ENCODE measurements at regions not wholly inside any gene's neighbourhood (a gene's known extent, or its start where the extent isn't known, plus 50 kb on each side); places are given as distances from the start of the nearest gene placed in this dataset.

GRCh38 chr2:9145109-9145751, 61.4 kb upstream of the ASAP2 start:
- peaks cover 3% of the 10 kb centered on the region for H3K9me3 Mint-ChIP-seq (ENCODE audit: unreplicated experiment)
- DNase-seq, result no peak
- no peaks in the 10 kb centered on the region for H3K4me1 Mint-ChIP-seq (ENCODE audit: low read depth, unreplicated experiment)
- H3K27ac Mint-ChIP-seq (ENCODE audit: unreplicated experiment), result no peak overlapping the region
- no peak overlapping the region for H3K4me3 Mint-ChIP-seq (ENCODE audit: unreplicated experiment)
- no peak for TF ChIP-seq CTCF (IDR thresholded peaks at IDR 0.05; ENCODE audit: partially characterized antibody, unreplicated experiment)
- H3K36me3 Mint-ChIP-seq (ENCODE audit: unreplicated experiment), result no peaks in the 10 kb centered on the region
- peaks cover 10% of the 10 kb centered on the region for H3K27me3 Mint-ChIP-seq (ENCODE audit: unreplicated experiment)

GRCh38 chr2:9144617-9145016, 62.0 kb upstream of the ASAP2 start:
- H3K36me3 Mint-ChIP-seq (ENCODE audit: unreplicated experiment), result no peaks in the 10 kb centered on the region
- peaks cover 3% of the 10 kb centered on the region for H3K9me3 Mint-ChIP-seq (ENCODE audit: unreplicated experiment)
- H3K4me1 Mint-ChIP-seq (ENCODE audit: low read depth, unreplicated experiment), result peaks cover 2% of the 10 kb centered on the region
- no peak overlapping the region for H3K27ac Mint-ChIP-seq (ENCODE audit: unreplicated experiment)
- no peak for TF ChIP-seq CTCF (IDR thresholded peaks at IDR 0.05; ENCODE audit: partially characterized antibody, unreplicated experiment)
- H3K27me3 Mint-ChIP-seq (ENCODE audit: unreplicated experiment), result peaks cover 12% of the 10 kb centered on the region
- DNase-seq, result no peak
- no peak overlapping the region for H3K4me3 Mint-ChIP-seq (ENCODE audit: unreplicated experiment)

- H3K9me3 Mint-ChIP-seq (ENCODE audit: unreplicated experiment), result peaks cover 3% of the 10 kb centered on the region
- no peak for DNase-seq
- no peaks in the 10 kb centered on the region for H3K36me3 Mint-ChIP-seq (ENCODE audit: unreplicated experiment)
- peaks cover 4% of the 10 kb centered on the region for H3K4me1 Mint-ChIP-seq (ENCODE audit: low read depth, unreplicated experiment)
- no peak for TF ChIP-seq CTCF (IDR thresholded peaks at IDR 0.05; ENCODE audit: partially characterized antibody, unreplicated experiment)
- H3K4me3 Mint-ChIP-seq (ENCODE audit: unreplicated experiment), result no peak overlapping the region
- H3K27ac Mint-ChIP-seq (ENCODE audit: unreplicated experiment), result no peak overlapping the region
- H3K27me3 Mint-ChIP-seq (ENCODE audit: unreplicated experiment), result peaks cover 12% of the 10 kb centered on the region
Observed at GRCh38 chr2:9144046-9144445, 62.6 kb upstream of the ASAP2 start.

- TF ChIP-seq CTCF (IDR thresholded peaks at IDR 0.05; ENCODE audit: partially characterized antibody, unreplicated experiment), result no peak
- no peak overlapping the region for H3K27ac Mint-ChIP-seq (ENCODE audit: unreplicated experiment)
Observed at GRCh38 chr2:9143264-9143815, 63.3 kb upstream of the ASAP2 start.

GRCh38 chr2:9142551-9143263, 63.9 kb upstream of the ASAP2 start:
- H3K4me3 Mint-ChIP-seq (ENCODE audit: unreplicated experiment), result no peak overlapping the region
- H3K27ac Mint-ChIP-seq (ENCODE audit: unreplicated experiment), result no peak overlapping the region
- peaks cover 3% of the 10 kb centered on the region for H3K9me3 Mint-ChIP-seq (ENCODE audit: unreplicated experiment)
- H3K27me3 Mint-ChIP-seq (ENCODE audit: unreplicated experiment), result peaks cover 12% of the 10 kb centered on the region
- peak; percentile 91 for DNase-seq
- peak; percentile 98 for TF ChIP-seq CTCF (IDR thresholded peaks at IDR 0.05; ENCODE audit: partially characterized antibody, unreplicated experiment)
- no peaks in the 10 kb centered on the region for H3K36me3 Mint-ChIP-seq (ENCODE audit: unreplicated experiment)
- peaks cover 8% of the 10 kb centered on the region for H3K4me1 Mint-ChIP-seq (ENCODE audit: low read depth, unreplicated experiment)

More at GRCh38 chr2:9143264-9143815, 63.3 kb upstream of the ASAP2 start:
- Mint-ChIP-seq H3K9me3 (ENCODE audit: unreplicated experiment) (peaks cover 3% of the 10 kb centered on the region), H3K27me3 (ENCODE audit: unreplicated experiment) (peaks cover 12% of the 10 kb centered on the region), H3K36me3 (ENCODE audit: unreplicated experiment) (no peaks in the 10 kb centered on the region), H3K4me3 (ENCODE audit: unreplicated experiment) (no peak overlapping the region), H3K4me1 (ENCODE audit: low read depth, unreplicated experiment) (peaks cover 6% of the 10 kb centered on the region)
- DNase-seq, result no peak

All from glutamatergic neuron (in vitro differentiated cells).